NT2/D1 (cell line): ENCODE measurements at regions not wholly inside any gene's neighbourhood (a gene's known extent, or its start where the extent isn't known, plus 50 kb on each side); places are given as distances from the start of the nearest gene placed in this dataset.

Source experiments
- DNase-seq: peaks from one replicate; pipeline ENCODE4 v3.0.0-alpha.2; 2011; ENCODE audit warnings: low read depth, low spot score
- H3K27me3 ChIP-seq: 2 replicates; pipeline ENCODE4 v1.6.0; 2011; ENCODE audit warnings: mild to moderate bottlenecking; ENCODE audit not compliant: insufficient read length, insufficient read depth
- H3K36me3 ChIP-seq: 2 replicates; pipeline ENCODE4 v1.6.1; 2011; ENCODE audit warnings: mild to moderate bottlenecking, low read length, mixed read lengths; ENCODE audit not compliant: insufficient read depth, insufficient read length
- H3K4me1 ChIP-seq: 2 replicates; pipeline ENCODE4 v1.5.1; 2011; ENCODE audit not compliant: insufficient read depth, insufficient read length
- H3K4me3 ChIP-seq: 2 replicates; pipeline ENCODE4 v1.5.1; 2011; ENCODE audit warnings: low read depth; ENCODE audit not compliant: insufficient read length
- H3K9ac ChIP-seq: 2 replicates; pipeline ENCODE4 v1.6.0; 2011; ENCODE audit warnings: low read depth; ENCODE audit not compliant: insufficient read length
- H3K9me3 ChIP-seq: 2 replicates; pipeline ENCODE4 v1.5.1; 2011; ENCODE audit warnings: mild to moderate bottlenecking, low read length; ENCODE audit not compliant: insufficient read depth
- SUZ12 ChIP-seq: IDR thresholded peaks from 2 replicates; pipeline ENCODE4 v1.6.1; 2011; ENCODE audit not compliant: insufficient read length, insufficient read depth; ENCODE audit errors: extremely low read depth
- YY1 ChIP-seq: IDR thresholded peaks from 2 replicates; pipeline ENCODE4 v1.6.1; 2011; ENCODE audit not compliant: insufficient read length, insufficient read depth
- ZNF274 ChIP-seq: IDR thresholded peaks from 2 replicates; pipeline ENCODE4 v1.6.1; 2011; ENCODE audit warnings: mild to moderate bottlenecking, low read depth, low read length

- no peak overlapping the region for H3K4me3 ChIP-seq
These were observed 330.2 kb downstream of the GLRX3 start for GRCh38 chr10:130466271-130466997.

GRCh38 chr10:130470286-130470685 is 334.1 kb downstream of the GLRX3 start:
- Histone ChIP-seq H3K36me3 (no peaks in the 10 kb centered on the region), H3K27me3 (no peaks in the 10 kb centered on the region), H3K4me3 (no peak overlapping the region), H3K4me1 (no peaks in the 10 kb centered on the region), H3K9ac (no peak overlapping the region), H3K9me3 (0 out of 2 replicates have a peak, but pooled peaks cover 6% of the 10 kb centered on the region)
- TF ChIP-seq SUZ12 (no peak), ZNF274 (no peak), YY1 (no peak)
- DNase-seq = no peak

More at GRCh38 chr10:130466271-130466997, 330.2 kb downstream of the GLRX3 start:
- Histone ChIP-seq H3K4me1 (no peaks in the 10 kb centered on the region), H3K27me3 (no peaks in the 10 kb centered on the region), H3K9ac (no peak overlapping the region), H3K36me3 (no peaks in the 10 kb centered on the region), H3K9me3 (0 out of 2 replicates have a peak, but pooled peaks cover 6% of the 10 kb centered on the region)
- no peak for DNase-seq
- TF ChIP-seq SUZ12 (no peak), YY1 (no peak), ZNF274 (no peak)

- Histone ChIP-seq H3K4me1 (no peaks in the 10 kb centered on the region), H3K4me3 (no peak overlapping the region), H3K27me3 (no peaks in the 10 kb centered on the region), H3K36me3 (no peaks in the 10 kb centered on the region), H3K9ac (no peak overlapping the region), H3K9me3 (0 out of 2 replicates have a peak, but pooled peaks cover 6% of the 10 kb centered on the region)
- DNase-seq = no peak
- TF ChIP-seq SUZ12 (no peak), ZNF274 (no peak), YY1 (no peak)
These were observed 334.8 kb downstream of the GLRX3 start for GRCh38 chr10:130470973-130471372.

- no peaks in the 10 kb centered on the region for H3K4me1 ChIP-seq
- H3K4me3 ChIP-seq = no peak overlapping the region
- no peaks in the 10 kb centered on the region for H3K27me3 ChIP-seq
- TF ChIP-seq YY1 (no peak), ZNF274 (no peak), SUZ12 (no peak)
- no peaks in the 10 kb centered on the region for H3K36me3 ChIP-seq
- 0 out of 2 replicates have a peak, but pooled peaks cover 6% of the 10 kb centered on the region for H3K9me3 ChIP-seq
- no peak for DNase-seq
- H3K9ac ChIP-seq = no peak overlapping the region
These were observed 335.3 kb downstream of the GLRX3 start for GRCh38 chr10:130471486-130471885.

- H3K4me3 ChIP-seq = no peak overlapping the region
- DNase-seq = no peak
- TF ChIP-seq YY1 = no peak
- no peak for TF ChIP-seq ZNF274
- no peak for TF ChIP-seq SUZ12
These were observed 336.0 kb downstream of the GLRX3 start for GRCh38 chr10:130472236-130472635.

GRCh38 chr10:130474591-130474990 is 338.4 kb downstream of the GLRX3 start:
- DNase-seq = no peak
- Histone ChIP-seq H3K27me3 (no peaks in the 10 kb centered on the region), H3K9me3 (no peaks in the 10 kb centered on the region; the same call in 1 of the 2 replicates), H3K4me3 (no peak overlapping the region), H3K36me3 (no peaks in the 10 kb centered on the region), H3K9ac (no peak overlapping the region), H3K4me1 (peaks cover 7% of the 10 kb centered on the region)
- TF ChIP-seq YY1 (no peak), SUZ12 (no peak), ZNF274 (no peak)

More at GRCh38 chr10:130472236-130472635, 336.0 kb downstream of the GLRX3 start:
- Histone ChIP-seq H3K27me3 (no peaks in the 10 kb centered on the region), H3K9ac (no peak overlapping the region), H3K9me3 (0 out of 2 replicates have a peak, but pooled peaks cover 6% of the 10 kb centered on the region), H3K4me1 (peaks cover 4% of the 10 kb centered on the region), H3K36me3 (no peaks in the 10 kb centered on the region)

GRCh38 chr10:130477360-130477759 is 341.2 kb downstream of the GLRX3 start:
- H3K9me3 ChIP-seq = no peaks in the 10 kb centered on the region; the same call in 1 of the 2 replicates
- H3K4me3 ChIP-seq = no peak overlapping the region
- TF ChIP-seq YY1 (no peak), ZNF274 (no peak), SUZ12 (no peak)
- no peaks in the 10 kb centered on the region for H3K27me3 ChIP-seq
- peaks cover 7% of the 10 kb centered on the region for H3K4me1 ChIP-seq
- H3K36me3 ChIP-seq = no peaks in the 10 kb centered on the region
- DNase-seq = no peak
- H3K9ac ChIP-seq = no peak overlapping the region

GRCh38 chr10:130479146-130479545 is 343.0 kb downstream of the GLRX3 start:
- no peak for TF ChIP-seq ZNF274
- TF ChIP-seq SUZ12 = no peak
- no peak for TF ChIP-seq YY1
- Histone ChIP-seq H3K27me3 (no peaks in the 10 kb centered on the region), H3K36me3 (no peaks in the 10 kb centered on the region), H3K9ac (no peak overlapping the region), H3K9me3 (no peaks in the 10 kb centered on the region; the same call in 1 of the 2 replicates), H3K4me3 (no peak overlapping the region), H3K4me1 (peaks cover 7% of the 10 kb centered on the region)
- DNase-seq = no peak
